Activated CD4-positive, alpha-beta memory T cell treated with anti-CD3 and anti-CD28 coated beads, Interleukin-2, amount 10 ng/mL, durations not matched to agents 7 days and 5 days (primary cell): ENCODE measurements at regions not wholly inside any gene's neighbourhood (a gene's known extent, or its start where the extent isn't known, plus 50 kb on each side); places are given as distances from the start of the nearest gene placed in this dataset.
"Not testable (repeated sequence)": the region's sequence is repeated elsewhere in the genome, so short reads cannot be mapped to it uniquely, and the experiment has no call there.

ENCODE experiments used
- CTCF ChIA-PET: fragments of 350-600 bp; sonication (Branson Sonifier 250); formaldehyde crosslinking; loops from one replicate; lab custom pipeline; 2021; ENCODE audit warnings: antibody characterized with exemption, inconsistent platforms; lab: Charles Lee
- POLR2A ChIA-PET: fragments of 350-600 bp; sonication (Branson Sonifier 250); formaldehyde crosslinking; loops from one replicate; lab custom pipeline; 2021; ENCODE audit warnings: antibody characterized with exemption; lab: Charles Lee
- DNase-seq: peaks from one replicate; pipeline ENCODE4 v3.0.0-alpha.2; 2020
- H3K27ac Mint-ChIP-seq: one replicate; pipeline ENCODE4 v1.8.0; 2021; ENCODE audit warnings: mild to moderate bottlenecking, mixed read lengths
- H3K27me3 Mint-ChIP-seq: one replicate; pipeline ENCODE4 v1.8.0; 2021; ENCODE audit warnings: mixed read lengths
- H3K36me3 Mint-ChIP-seq: one replicate; pipeline ENCODE4 v1.8.0; 2021; ENCODE audit warnings: low read depth, mixed read lengths
- H3K4me1 Mint-ChIP-seq: one replicate; pipeline ENCODE4 v1.8.0; 2021; ENCODE audit warnings: mixed read lengths
- H3K4me3 Mint-ChIP-seq: one replicate; pipeline ENCODE4 v1.8.0; 2021; ENCODE audit warnings: mild to moderate bottlenecking, mixed read lengths
- H3K9me3 Mint-ChIP-seq: one replicate; pipeline ENCODE4 v1.8.0; 2021; ENCODE audit warnings: mixed read lengths

- ChIA-PET CTCF (interaction anchor here (1.0 kb wide), 1 partner anchor 19 kb away, joined by 3 read pairs; no protein-coding TSS in a partner anchor), POLR2A (no interaction called here)
- H3K36me3 Mint-ChIP-seq: no peaks in the 10 kb centered on the region
- DNase-seq: no peak
- no peaks in the 10 kb centered on the region for H3K9me3 Mint-ChIP-seq
- H3K27me3 Mint-ChIP-seq: no peaks in the 10 kb centered on the region
- H3K4me1 Mint-ChIP-seq: no peaks in the 10 kb centered on the region
- H3K4me3 Mint-ChIP-seq: no peak overlapping the region
- H3K27ac Mint-ChIP-seq: no peak overlapping the region
Observed at GRCh38 chr6:19892260-19892659, 55.1 kb downstream of the ID4 start.

GRCh38 chr6:19895866-19896692 lies 58.9 kb downstream of the ID4 start:
- DNase-seq: no peak
- ChIA-PET CTCF (no interaction called here), POLR2A (no interaction called here)
- H3K4me1 Mint-ChIP-seq: no peaks in the 10 kb centered on the region
- no peaks in the 10 kb centered on the region for H3K36me3 Mint-ChIP-seq
- no peak overlapping the region for H3K4me3 Mint-ChIP-seq
- no peak overlapping the region for H3K27ac Mint-ChIP-seq
- H3K9me3 Mint-ChIP-seq: no peaks in the 10 kb centered on the region
- H3K27me3 Mint-ChIP-seq: no peaks in the 10 kb centered on the region

- CTCF ChIA-PET: no interaction called here
- POLR2A ChIA-PET: no interaction called here
- H3K9me3 Mint-ChIP-seq: no peaks in the 10 kb centered on the region
Observed at GRCh38 chr6:19896693-19897010, 59.5 kb downstream of the ID4 start.

DNA sequence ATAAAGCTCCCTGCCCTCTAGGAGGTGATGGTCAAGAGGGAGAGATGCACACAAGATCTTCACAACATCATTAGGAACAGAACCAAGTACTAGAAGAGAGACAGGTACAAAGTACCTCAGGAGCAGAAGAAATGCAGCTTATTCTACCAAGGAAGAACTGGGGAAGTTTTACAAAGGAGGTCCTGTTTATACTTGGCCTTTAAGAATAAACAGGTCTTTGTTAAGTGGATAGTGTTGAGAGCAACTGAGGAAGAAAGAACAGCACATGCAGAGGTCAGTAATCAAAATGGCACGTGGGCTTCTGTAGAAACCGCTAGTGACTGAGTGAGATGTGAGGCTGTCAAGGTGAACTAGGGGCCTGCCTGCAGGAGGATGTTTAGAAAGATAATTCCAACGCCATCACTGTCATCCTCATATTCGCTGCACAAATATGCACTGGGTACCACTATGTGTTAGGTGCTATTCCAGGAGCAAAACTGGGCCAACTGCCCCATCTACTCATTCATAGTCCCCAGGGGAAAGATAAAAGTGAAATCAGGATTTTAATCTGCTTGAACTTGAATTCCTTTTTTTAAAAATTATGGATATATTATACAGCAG lies 61.1 kb downstream of the ID4 start:
- POLR2A ChIA-PET: no interaction called here
- DNase-seq: no peak
- no peaks in the 10 kb centered on the region for H3K27me3 Mint-ChIP-seq
- no peaks in the 10 kb centered on the region for H3K4me1 Mint-ChIP-seq
- CTCF ChIA-PET: no interaction called here
- H3K27ac Mint-ChIP-seq: no peak overlapping the region
- H3K36me3 Mint-ChIP-seq: no peaks in the 10 kb centered on the region
- no peak overlapping the region for H3K4me3 Mint-ChIP-seq
- no peaks in the 10 kb centered on the region for H3K9me3 Mint-ChIP-seq

More at GRCh38 chr6:19896693-19897010, 59.5 kb downstream of the ID4 start:
- no peak overlapping the region for H3K27ac Mint-ChIP-seq
- no peaks in the 10 kb centered on the region for H3K4me1 Mint-ChIP-seq
- no peak overlapping the region for H3K4me3 Mint-ChIP-seq
- H3K36me3 Mint-ChIP-seq: no peaks in the 10 kb centered on the region
- no peaks in the 10 kb centered on the region for H3K27me3 Mint-ChIP-seq
- no peak for DNase-seq

DNA sequence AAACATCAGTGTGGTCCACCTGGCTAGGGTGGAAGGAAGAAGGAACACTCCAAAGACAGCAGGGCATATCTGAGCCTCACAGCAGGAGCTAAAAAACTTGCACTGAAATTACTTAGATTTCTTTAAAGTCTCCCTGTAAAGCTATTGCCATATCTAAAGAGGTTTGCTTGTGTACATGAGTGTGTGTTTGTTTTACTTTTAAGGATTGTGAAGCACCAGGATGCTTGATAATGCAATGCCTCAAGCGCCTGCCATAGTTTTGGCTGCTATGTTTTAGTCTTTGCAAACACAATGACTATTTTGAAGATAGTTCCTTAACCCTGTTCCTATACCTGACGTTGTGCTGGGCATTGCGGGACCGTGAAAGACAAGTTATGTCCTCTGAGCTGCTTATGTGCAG lies 65.0 kb downstream of the ID4 start:
- ChIA-PET CTCF (no interaction called here), POLR2A (no interaction called here)
- Mint-ChIP-seq H3K27ac (no peak overlapping the region), H3K4me3 (no peak overlapping the region), H3K4me1 (no peaks in the 10 kb centered on the region), H3K36me3 (no peaks in the 10 kb centered on the region), H3K9me3 (no peaks in the 10 kb centered on the region), H3K27me3 (no peaks in the 10 kb centered on the region)
- DNase-seq: no peak

DNA sequence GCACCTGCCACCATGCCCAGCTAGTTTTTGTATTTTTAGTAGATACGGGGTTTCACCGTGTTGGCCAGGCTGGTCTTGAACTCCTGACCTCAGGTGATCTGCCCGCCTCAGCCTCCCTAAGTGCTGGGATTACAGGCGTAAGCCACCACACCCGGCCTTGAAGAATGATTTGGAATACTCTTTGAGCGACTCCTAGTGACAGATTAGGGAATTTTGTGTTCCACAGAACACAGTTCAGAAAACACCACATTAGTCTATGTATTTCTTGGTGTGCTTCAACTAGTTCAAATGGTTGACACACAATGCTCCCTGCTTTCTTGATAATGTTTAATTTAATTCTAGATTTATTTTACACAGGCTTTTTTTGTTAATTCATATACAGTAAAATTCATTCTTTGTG lies 67.2 kb downstream of the ID4 start:
- H3K4me3 Mint-ChIP-seq, H3K9me3 Mint-ChIP-seq, POLR2A ChIA-PET, H3K36me3 Mint-ChIP-seq, H3K27me3 Mint-ChIP-seq, CTCF ChIA-PET, H3K4me1 Mint-ChIP-seq, H3K27ac Mint-ChIP-seq, DNase-seq: not testable (repeated sequence)

GRCh38 chr6:19905584-19905983 lies 68.4 kb downstream of the ID4 start:
- Mint-ChIP-seq H3K4me3 (no peak overlapping the region), H3K27ac (no peak overlapping the region), H3K36me3 (no peaks in the 10 kb centered on the region), H3K9me3 (no peaks in the 10 kb centered on the region), H3K4me1 (no peaks in the 10 kb centered on the region), H3K27me3 (no peaks in the 10 kb centered on the region)
- ChIA-PET CTCF (no interaction called here), POLR2A (interaction anchor here (0.6 kb wide), 1 partner anchor 11 kb away, joined by 3 read pairs; no protein-coding TSS in a partner anchor)
- no peak for DNase-seq

GRCh38 chr6:19906171-19906570 lies 69.0 kb downstream of the ID4 start:
- H3K27me3 Mint-ChIP-seq: no peaks in the 10 kb centered on the region
- CTCF ChIA-PET: no interaction called here
- H3K9me3 Mint-ChIP-seq: no peaks in the 10 kb centered on the region
- no peak overlapping the region for H3K27ac Mint-ChIP-seq
- POLR2A ChIA-PET: no interaction called here
- H3K4me3 Mint-ChIP-seq: no peak overlapping the region
- H3K4me1 Mint-ChIP-seq: no peaks in the 10 kb centered on the region
- H3K36me3 Mint-ChIP-seq: no peaks in the 10 kb centered on the region
- DNase-seq: no peak

GRCh38 chr6:19911223-19911622 lies 74.1 kb downstream of the ID4 start:
- no peaks in the 10 kb centered on the region for H3K4me1 Mint-ChIP-seq
- no peaks in the 10 kb centered on the region for H3K27me3 Mint-ChIP-seq
- no peak overlapping the region for H3K4me3 Mint-ChIP-seq
- peaks cover 5% of the 10 kb centered on the region for H3K9me3 Mint-ChIP-seq
- ChIA-PET CTCF (no interaction called here), POLR2A (no interaction called here)
- no peaks in the 10 kb centered on the region for H3K36me3 Mint-ChIP-seq
- no peak overlapping the region for H3K27ac Mint-ChIP-seq
- no peak for DNase-seq

GRCh38 chr6:19918436-19918835 lies 81.3 kb downstream of the ID4 start:
- no peak for DNase-seq
- CTCF ChIA-PET: no interaction called here
- H3K4me1 Mint-ChIP-seq: no peaks in the 10 kb centered on the region
- no peaks in the 10 kb centered on the region for H3K27me3 Mint-ChIP-seq
- no peaks in the 10 kb centered on the region for H3K36me3 Mint-ChIP-seq
- H3K27ac Mint-ChIP-seq: no peak overlapping the region
- POLR2A ChIA-PET: no interaction called here
- H3K9me3 Mint-ChIP-seq: peaks cover 5% of the 10 kb centered on the region
- no peak overlapping the region for H3K4me3 Mint-ChIP-seq

DNA sequence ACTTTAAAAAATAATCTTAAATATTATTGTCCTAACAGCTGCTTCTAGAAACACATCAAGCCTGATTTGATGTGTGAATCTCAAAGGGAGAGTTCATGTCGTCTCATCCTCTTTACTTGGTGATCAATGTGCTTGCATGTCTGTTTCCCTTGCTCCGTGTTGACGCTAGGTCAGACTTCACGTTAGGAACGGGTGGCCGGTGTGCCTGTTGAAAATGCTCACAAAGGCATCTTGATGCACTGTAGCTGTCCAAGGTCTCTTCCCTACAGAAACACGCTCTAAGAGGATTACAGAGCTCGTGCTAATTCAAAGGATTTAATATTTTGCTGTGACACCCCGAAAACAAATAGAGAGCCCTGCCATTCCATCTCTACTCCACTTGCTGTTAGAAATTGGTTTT lies 84.6 kb downstream of the ID4 start:
- no peaks in the 10 kb centered on the region for H3K9me3 Mint-ChIP-seq
- H3K4me3 Mint-ChIP-seq: no peak overlapping the region
- CTCF ChIA-PET: interaction anchor here (0.6 kb wide), 1 partner anchor 21 kb away, joined by 3 read pairs; no protein-coding TSS in a partner anchor
- POLR2A ChIA-PET: no interaction called here
- no peaks in the 10 kb centered on the region for H3K4me1 Mint-ChIP-seq
- H3K27me3 Mint-ChIP-seq: no peaks in the 10 kb centered on the region
- DNase-seq: no peak
- no peak overlapping the region for H3K27ac Mint-ChIP-seq
- no peaks in the 10 kb centered on the region for H3K36me3 Mint-ChIP-seq

GRCh38 chr6:19925533-19925932 lies 88.4 kb downstream of the ID4 start:
- Mint-ChIP-seq H3K36me3 (no peaks in the 10 kb centered on the region), H3K4me3 (no peak overlapping the region), H3K4me1 (no peaks in the 10 kb centered on the region), H3K27me3 (no peaks in the 10 kb centered on the region), H3K9me3 (no peaks in the 10 kb centered on the region), H3K27ac (no peak overlapping the region)
- DNase-seq: no peak
- CTCF ChIA-PET: no interaction called here
- POLR2A ChIA-PET: no interaction called here

DNA sequence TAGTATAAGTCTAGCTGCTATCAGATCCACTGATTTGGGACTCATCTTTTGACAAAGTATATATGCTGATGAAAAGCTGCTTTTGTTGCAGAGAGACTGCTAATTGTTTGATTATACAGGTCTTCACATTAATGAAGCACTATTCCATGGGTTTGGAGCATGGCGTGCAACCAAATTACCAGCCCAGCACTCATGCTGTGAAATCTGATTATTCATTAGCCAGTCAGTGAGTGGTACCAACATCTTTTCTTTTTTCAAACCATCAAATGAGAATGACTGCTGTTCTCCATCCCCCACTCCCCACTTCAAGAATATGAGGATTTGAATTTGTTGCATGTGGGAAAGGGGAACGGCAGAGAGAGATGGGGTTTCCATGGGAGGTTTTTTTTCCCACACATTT lies 91.3 kb downstream of the ID4 start:
- H3K27me3 Mint-ChIP-seq: no peaks in the 10 kb centered on the region
- ChIA-PET POLR2A (no interaction called here), CTCF (no interaction called here)
- DNase-seq: no peak
- no peak overlapping the region for H3K27ac Mint-ChIP-seq
- H3K36me3 Mint-ChIP-seq: no peaks in the 10 kb centered on the region
- H3K9me3 Mint-ChIP-seq: no peaks in the 10 kb centered on the region
- no peak overlapping the region for H3K4me3 Mint-ChIP-seq
- no peaks in the 10 kb centered on the region for H3K4me1 Mint-ChIP-seq

DNA sequence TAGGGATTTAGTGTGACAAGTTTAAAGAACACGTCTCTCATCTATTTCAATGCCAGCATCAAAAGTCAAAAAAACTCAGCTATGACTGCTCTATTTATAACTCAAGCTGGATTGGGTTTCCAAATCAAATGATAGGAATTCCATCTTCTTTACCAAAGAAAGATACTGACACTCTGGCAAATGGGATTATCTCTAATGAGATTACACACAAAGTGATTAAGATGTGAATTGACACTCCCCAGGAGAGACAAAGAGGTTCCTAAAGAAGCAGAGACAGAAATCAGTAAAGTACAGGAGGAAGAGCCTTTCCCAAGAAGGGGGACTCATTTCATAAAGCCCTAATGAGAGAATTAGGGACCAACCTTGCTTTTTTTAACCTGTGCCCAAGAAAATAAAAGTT lies 92.1 kb downstream of the ID4 start:
- Mint-ChIP-seq H3K27me3 (no peaks in the 10 kb centered on the region), H3K36me3 (no peaks in the 10 kb centered on the region), H3K27ac (no peak overlapping the region), H3K9me3 (no peaks in the 10 kb centered on the region), H3K4me3 (no peak overlapping the region), H3K4me1 (no peaks in the 10 kb centered on the region)
- CTCF ChIA-PET: no interaction called here
- POLR2A ChIA-PET: no interaction called here
- no peak for DNase-seq
